H9 (cell line): ENCODE measurements at regions not wholly inside any gene's neighbourhood (a gene's known extent, or its start where the extent isn't known, plus 50 kb on each side); places are given as distances from the start of the nearest gene placed in this dataset.

ENCODE experiments used
- DNase-seq: peaks from one replicate; pipeline ENCODE4 v3.0.0-alpha.2; 2017
- H2AFZ ChIP-seq: one replicate; pipeline ENCODE4 v1.6.1; 2013; ENCODE audit warnings: mild to moderate bottlenecking, low read length, control low read depth, moderate library complexity
- H2AK5ac ChIP-seq: 2 replicates; pipeline ENCODE4 v1.6.1; 2013; ENCODE audit warnings: low read length, control low read depth, mixed read lengths; ENCODE audit not compliant: insufficient read length
- H2BK120ac ChIP-seq: one replicate; pipeline ENCODE4 v1.6.1; 2013; ENCODE audit warnings: low read depth, mild to moderate bottlenecking, low read length, control low read depth, inconsistent platforms; ENCODE audit not compliant: poor library complexity, severe bottlenecking
- H2BK12ac ChIP-seq: 2 replicates; pipeline ENCODE4 v1.6.1; 2013; ENCODE audit warnings: low read length, control low read depth, mixed read lengths, low read depth; ENCODE audit not compliant: insufficient read length
- H2BK15ac ChIP-seq: 2 replicates; pipeline ENCODE4 v1.6.1; 2013; ENCODE audit warnings: low read depth, low read length, control low read depth
- H2BK20ac ChIP-seq: one replicate; pipeline ENCODE4 v1.6.1; 2013; ENCODE audit warnings: low read depth, mild to moderate bottlenecking, low read length, control low read depth, inconsistent platforms; ENCODE audit not compliant: poor library complexity, severe bottlenecking
- H2BK5ac ChIP-seq: 2 replicates; pipeline ENCODE4 v1.6.1; 2013; ENCODE audit warnings: low read length, control low read depth, mixed read lengths; ENCODE audit not compliant: insufficient read length
- H3K14ac ChIP-seq: 2 replicates; pipeline ENCODE4 v1.6.1; 2013; ENCODE audit warnings: low read length, control low read depth; ENCODE audit not compliant: insufficient read depth
- H3K18ac ChIP-seq: 2 replicates; pipeline ENCODE4 v1.6.1; 2013; ENCODE audit warnings: low read depth, mild to moderate bottlenecking, mixed read lengths, low read length, control low read depth; ENCODE audit not compliant: insufficient read length
- H3K23ac ChIP-seq: 2 replicates; pipeline ENCODE4 v1.6.1; 2013; ENCODE audit warnings: low read length, control low read depth, mixed read lengths, low read depth; ENCODE audit not compliant: insufficient read length
- H3K23me2 ChIP-seq: 2 replicates; pipeline ENCODE4 v1.6.1; 2013; ENCODE audit warnings: low read depth, mild to moderate bottlenecking, mixed read lengths, low read length, control low read depth; ENCODE audit not compliant: insufficient read length, poor library complexity, severe bottlenecking
- H3K27ac ChIP-seq: 2 replicates; pipeline ENCODE4 v1.5.1; 2013; ENCODE audit warnings: low read length, control low read depth, mixed read lengths, low read depth; ENCODE audit not compliant: insufficient read length
- H3K27me3 ChIP-seq: 2 replicates; pipeline ENCODE4 v1.6.1; 2013; ENCODE audit warnings: low read length, control low read depth, inconsistent platforms; ENCODE audit not compliant: insufficient read depth
- H3K4ac ChIP-seq: 2 replicates; pipeline ENCODE4 v1.6.1; 2013; ENCODE audit warnings: low read depth, mild to moderate bottlenecking, control low read depth, inconsistent platforms, low read length, moderate library complexity
- H3K4me1 ChIP-seq: 2 replicates; pipeline ENCODE4 v1.6.1; 2013; ENCODE audit warnings: low read length, control low read depth, inconsistent platforms; ENCODE audit not compliant: insufficient read depth
- H3K4me2 ChIP-seq: 2 replicates; pipeline ENCODE4 v1.6.1; 2013; ENCODE audit warnings: low read length, control low read depth, mixed read lengths; ENCODE audit not compliant: insufficient read length, insufficient read depth
- H3K56ac ChIP-seq: 2 replicates; pipeline ENCODE4 v1.6.1; 2013; ENCODE audit warnings: low read depth, mild to moderate bottlenecking, mixed read lengths, low read length, control low read depth; ENCODE audit not compliant: insufficient read length
- H3K79me1 ChIP-seq: 2 replicates; pipeline ENCODE4 v1.6.1; 2013; ENCODE audit warnings: low read depth, mild to moderate bottlenecking, moderate library complexity, low read length, control low read depth, inconsistent platforms; ENCODE audit not compliant: insufficient read depth, poor library complexity, severe bottlenecking
- H3K79me2 ChIP-seq: 2 replicates; pipeline ENCODE4 v1.6.1; 2013; ENCODE audit warnings: low read length, control low read depth, inconsistent platforms; ENCODE audit not compliant: insufficient read depth
- H3K9ac ChIP-seq: 2 replicates; pipeline ENCODE4 v1.6.1; 2013; ENCODE audit warnings: low read length, control low read depth, mixed read lengths; ENCODE audit not compliant: insufficient read length; ENCODE audit errors: extremely low read depth
- H3K9me3 ChIP-seq: one replicate; pipeline ENCODE4 v1.6.1; 2013; ENCODE audit warnings: low read depth, low read length, inconsistent platforms; ENCODE audit not compliant: control insufficient read depth
- H3T11ph ChIP-seq: one replicate; pipeline ENCODE4 v1.6.1; 2013; ENCODE audit warnings: mild to moderate bottlenecking, low read length, control low read depth, inconsistent platforms
- H4K20me1 ChIP-seq: one replicate; pipeline ENCODE4 v1.6.1; 2013; ENCODE audit not compliant: control insufficient read depth, insufficient read length, insufficient read depth
- H4K5ac ChIP-seq: 2 replicates; pipeline ENCODE4 v1.6.1; 2013; ENCODE audit warnings: low read depth, mild to moderate bottlenecking, mixed read lengths, low read length, control low read depth; ENCODE audit not compliant: insufficient read length
- H4K8ac ChIP-seq: replicated peaks from 2 replicates; pipeline ENCODE4 v1.6.1; 2013; ENCODE audit warnings: low read length, control low read depth, mixed read lengths, low read depth; ENCODE audit not compliant: insufficient read length
- H4K91ac ChIP-seq: 2 replicates; pipeline ENCODE4 v1.6.1; 2013; ENCODE audit warnings: low read depth, mild to moderate bottlenecking, moderate library complexity, mixed read lengths, low read length, control low read depth; ENCODE audit not compliant: insufficient read length
- H3K27ac Mint-ChIP-seq, 3 experiments: 2 replicates in 2 of 3; 3 replicates in 1 of 3; pipeline ENCODE4 v1.8.0; 2020 to 2021; ENCODE audit warnings: mixed read lengths in 3 of 3, mild to moderate bottlenecking in 1 of 3, moderate library complexity in 1 of 3
- H3K27me3 Mint-ChIP-seq: 2 replicates; pipeline ENCODE4 v1.8.0; 2021; ENCODE audit warnings: low read depth, mild to moderate bottlenecking, moderate library complexity, mixed read lengths
- H3K36me3 Mint-ChIP-seq, 3 experiments: 2 replicates in 2 of 3; 3 replicates in 1 of 3; pipeline ENCODE4 v1.8.0; 2020 to 2021; ENCODE audit warnings: low read depth in 3 of 3, mixed read lengths in 3 of 3; ENCODE audit not compliant: insufficient read depth in 1 of 3
- H3K4me1 Mint-ChIP-seq, 2 experiments: 2 replicates each; pipeline ENCODE4 v1.8.0; 2020; ENCODE audit warnings: mixed read lengths in 2 of 2
- H3K4me3 Mint-ChIP-seq, 2 experiments: 2 replicates in 1 of 2; 3 replicates in 1 of 2; pipeline ENCODE4 v1.8.0; 2020 to 2021; ENCODE audit warnings: mild to moderate bottlenecking in 2 of 2, mixed read lengths in 2 of 2, moderate library complexity in 1 of 2
- H3K9me3 Mint-ChIP-seq, 2 experiments: 2 replicates in 1 of 2; 3 replicates in 1 of 2; pipeline ENCODE4 v1.8.0; 2020; ENCODE audit warnings: mild to moderate bottlenecking in 2 of 2, mixed read lengths in 2 of 2, moderate library complexity in 1 of 2
- CTCF ChIP-seq: fragments of 200-600 bp; sonication (generic); conservative IDR thresholded peaks from 3 replicates; pipeline ENCODE4 v1.8.0; 2021; ENCODE audit warnings: antibody characterized with exemption, mild to moderate bottlenecking
- WGBS: extraction: QIAGEN DNeasy Blood & Tissue Kit; methylation state at CpG from one replicate; pipeline ENCODE4 v1.1.7; 2013; ENCODE audit warnings: missing lambda C conversion rate, low lambda C conversion rate, mixed read lengths; ENCODE audit not compliant: insufficient read length; ENCODE audit errors: extremely low coverage; 5-methylcytosine and 5-hydroxymethylcytosine counted together

GRCh38 chr7:89887489-89887888, 266.8 kb upstream of the STEAP1 start:
- H3K27me3 Mint-ChIP-seq, result no peaks in the 10 kb centered on the region
- Histone ChIP-seq H3K4me1 (no peaks in the 10 kb centered on the region), H2BK20ac (no peak overlapping the region), H4K8ac (no peak overlapping the region), H3K27ac (no peak overlapping the region), H2AK5ac (no peak overlapping the region), H3K27me3 (no peaks in the 10 kb centered on the region), H4K20me1 (no peaks in the 10 kb centered on the region), H3K9me3 (no peaks in the 10 kb centered on the region), H3K79me2 (no peaks in the 10 kb centered on the region), H2AFZ (no peak overlapping the region), H2BK15ac (no peak overlapping the region), H2BK5ac (no peak overlapping the region), H3K9ac (no peak overlapping the region), H2BK12ac (no peak overlapping the region), H3K4ac (no peak overlapping the region), H3K4me2 (no peak overlapping the region), H2BK120ac (no peak overlapping the region), H3K23ac (no peak overlapping the region), H3K56ac (no peak overlapping the region), H3K23me2 (no peaks in the 10 kb centered on the region), H3K18ac (peak overlapping the region; percentile 14), H3K79me1 (no peaks in the 10 kb centered on the region), H3T11ph (no peak overlapping the region), H3K14ac (no peak overlapping the region), H4K91ac (no peak overlapping the region), H4K5ac (no peak overlapping the region)
- no peak for TF ChIP-seq CTCF
- no CpG with 5 or more reads among the region's 3 CpGs for WGBS
- no peaks in the 10 kb centered on the region; a peak in 1 of 5 replicates for H3K9me3 Mint-ChIP-seq
- DNase-seq, result no peak
- no peak overlapping the region for H3K4me3 Mint-ChIP-seq
- no peak overlapping the region for H3K27ac Mint-ChIP-seq
- H3K4me1 Mint-ChIP-seq, result no peaks in the 10 kb centered on the region
- H3K36me3 Mint-ChIP-seq, result no peaks in the 10 kb centered on the region
